Hepatocyte (in vitro differentiated cells): ENCODE measurements at regions not wholly inside any gene's neighbourhood (a gene's known extent, or its start where the extent isn't known, plus 50 kb on each side); places are given as distances from the start of the nearest gene placed in this dataset.

Source experiments
- EZH2phosphoT487 ChIP-seq: fragments of 200-600 bp; sonication (generic); IDR thresholded peaks from one replicate; pipeline ENCODE4 v1.6.1; 2018; ENCODE audit warnings: antibody characterized with exemption, mild to moderate bottlenecking, low read depth, moderate library complexity; ENCODE audit not compliant: unreplicated experiment, severe bottlenecking
- TF ChIP-seq, protein P1 (sequence below): fragments of 200-600 bp; sonication (generic); IDR thresholded peaks from 2 replicates; pipeline ENCODE4 v1.5.1; 2016; ENCODE audit warnings: antibody characterized with exemption, mild to moderate bottlenecking; ENCODE audit not compliant: poor library complexity

DNA sequence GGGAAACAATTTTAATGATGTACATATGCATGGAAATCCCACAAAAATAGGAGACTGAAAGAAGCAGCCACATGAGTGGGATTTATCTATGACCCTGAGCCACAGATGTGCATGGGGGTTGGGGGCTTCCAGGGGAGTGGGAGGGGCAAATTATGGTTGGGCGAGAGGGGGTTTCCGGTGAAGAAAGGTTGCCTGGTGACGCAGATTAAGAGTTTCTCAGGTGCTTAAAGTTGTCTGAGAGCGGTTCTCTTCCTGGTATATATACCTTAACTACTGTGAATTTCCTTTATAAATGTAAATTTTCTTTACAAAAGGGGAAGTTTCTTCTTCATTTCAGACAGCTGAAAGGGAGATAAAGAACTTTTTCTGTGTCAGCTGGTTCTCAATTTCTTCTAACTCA lies 273.6 kb upstream of the PITRM1 start:
- TF ChIP-seq, protein P1, sequence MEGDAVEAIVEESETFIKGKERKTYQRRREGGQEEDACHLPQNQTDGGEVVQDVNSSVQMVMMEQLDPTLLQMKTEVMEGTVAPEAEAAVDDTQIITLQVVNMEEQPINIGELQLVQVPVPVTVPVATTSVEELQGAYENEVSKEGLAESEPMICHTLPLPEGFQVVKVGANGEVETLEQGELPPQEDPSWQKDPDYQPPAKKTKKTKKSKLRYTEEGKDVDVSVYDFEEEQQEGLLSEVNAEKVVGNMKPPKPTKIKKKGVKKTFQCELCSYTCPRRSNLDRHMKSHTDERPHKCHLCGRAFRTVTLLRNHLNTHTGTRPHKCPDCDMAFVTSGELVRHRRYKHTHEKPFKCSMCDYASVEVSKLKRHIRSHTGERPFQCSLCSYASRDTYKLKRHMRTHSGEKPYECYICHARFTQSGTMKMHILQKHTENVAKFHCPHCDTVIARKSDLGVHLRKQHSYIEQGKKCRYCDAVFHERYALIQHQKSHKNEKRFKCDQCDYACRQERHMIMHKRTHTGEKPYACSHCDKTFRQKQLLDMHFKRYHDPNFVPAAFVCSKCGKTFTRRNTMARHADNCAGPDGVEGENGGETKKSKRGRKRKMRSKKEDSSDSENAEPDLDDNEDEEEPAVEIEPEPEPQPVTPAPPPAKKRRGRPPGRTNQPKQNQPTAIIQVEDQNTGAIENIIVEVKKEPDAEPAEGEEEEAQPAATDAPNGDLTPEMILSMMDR: no peak
- no peak for TF ChIP-seq EZH2phosphoT487
